GM10266 (cell line): ENCODE measurements at regions not wholly inside any gene's neighbourhood (a gene's known extent, or its start where the extent isn't known, plus 50 kb on each side); places are given as distances from the start of the nearest gene placed in this dataset.

Experiments used
- DNase-seq: peaks from one replicate; pipeline ENCODE4 v3.0.0; 2012; ENCODE audit errors: extremely low spot score
- CTCF ChIP-seq: IDR thresholded peaks from 2 replicates; pipeline ENCODE4 v1.5.1; 2012; ENCODE audit warnings: mild to moderate bottlenecking, low read depth; ENCODE audit not compliant: control insufficient read depth, insufficient read depth; ENCODE audit errors: missing control alignments

DNA sequence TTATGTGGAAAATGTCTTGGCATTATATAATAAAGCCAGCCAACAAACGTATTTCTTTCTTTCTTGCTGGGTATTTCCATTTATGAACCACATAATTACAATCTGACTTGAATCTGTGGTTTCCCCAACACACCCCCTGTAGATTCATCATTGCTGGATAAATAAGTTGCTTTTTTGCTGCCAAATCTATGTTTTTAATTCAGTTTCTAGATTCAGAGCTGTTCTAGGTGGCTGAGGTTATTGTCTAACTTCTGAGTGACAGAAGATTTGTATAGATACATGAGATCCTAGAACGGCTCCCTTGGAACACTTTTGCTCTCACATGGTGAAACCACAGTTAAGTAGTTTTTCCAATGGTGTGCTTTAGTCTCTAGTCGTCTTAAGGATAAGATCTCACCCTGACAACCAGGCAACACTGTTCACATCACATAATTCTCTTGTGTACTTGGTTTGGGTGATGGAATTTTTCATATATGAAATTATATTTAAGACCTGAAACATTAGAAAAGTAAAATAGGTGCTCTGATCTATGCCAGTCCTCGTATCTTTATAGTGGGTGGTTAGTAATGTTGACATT, 239.1 kb downstream of the KLF12 start:
- DNase-seq, result no peak
- no peak for TF ChIP-seq CTCF

DNA sequence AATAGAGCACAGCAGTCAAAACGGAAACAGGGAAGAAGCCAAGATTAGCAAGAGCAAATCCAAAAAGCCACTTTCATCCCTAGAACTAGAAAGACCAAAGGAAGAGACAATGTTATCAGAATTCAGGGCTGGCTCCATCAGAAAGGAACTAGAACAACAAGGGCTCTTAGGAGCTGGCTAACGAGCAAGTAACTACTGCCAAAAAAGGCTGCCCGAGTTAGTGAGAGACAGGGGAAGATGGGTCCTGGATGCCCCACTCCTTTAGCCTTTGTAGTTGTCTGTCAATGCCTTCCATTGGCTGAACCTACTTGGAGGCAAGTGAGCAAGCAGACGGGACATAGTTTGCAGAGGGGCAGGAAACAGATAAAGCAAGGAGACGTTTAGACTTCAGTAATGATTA, 240.4 kb downstream of the KLF12 start:
- DNase-seq, result no peak
- TF ChIP-seq CTCF, result no peak

DNA sequence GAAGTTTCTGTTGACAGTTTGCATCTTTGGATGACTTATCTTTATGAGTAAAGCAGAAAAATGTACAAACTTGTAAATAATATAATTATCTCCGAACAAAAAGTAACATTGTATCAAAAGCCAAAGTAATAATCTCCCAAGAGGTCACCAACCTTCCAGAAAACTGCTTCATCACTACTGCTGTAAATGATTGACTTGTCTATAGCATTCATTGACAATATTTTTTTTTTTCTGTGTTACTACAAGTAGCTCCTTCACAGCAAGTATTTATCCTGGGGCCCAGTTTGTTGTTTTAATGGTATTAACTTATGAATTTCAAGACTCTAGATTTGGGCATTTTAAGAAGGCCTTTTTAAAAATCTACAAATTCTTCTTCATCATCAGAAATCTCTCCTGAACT, 242.4 kb downstream of the KLF12 start:
- no peak for TF ChIP-seq CTCF
- DNase-seq, result no peak

- no peak for DNase-seq
- TF ChIP-seq CTCF, result no peak
These were observed 251.0 kb downstream of the KLF12 start for GRCh38 chr13:73883162-73883561.

GRCh38 chr13:73880365-73880764, 253.8 kb downstream of the KLF12 start:
- no peak for TF ChIP-seq CTCF
- DNase-seq, result no peak

DNA sequence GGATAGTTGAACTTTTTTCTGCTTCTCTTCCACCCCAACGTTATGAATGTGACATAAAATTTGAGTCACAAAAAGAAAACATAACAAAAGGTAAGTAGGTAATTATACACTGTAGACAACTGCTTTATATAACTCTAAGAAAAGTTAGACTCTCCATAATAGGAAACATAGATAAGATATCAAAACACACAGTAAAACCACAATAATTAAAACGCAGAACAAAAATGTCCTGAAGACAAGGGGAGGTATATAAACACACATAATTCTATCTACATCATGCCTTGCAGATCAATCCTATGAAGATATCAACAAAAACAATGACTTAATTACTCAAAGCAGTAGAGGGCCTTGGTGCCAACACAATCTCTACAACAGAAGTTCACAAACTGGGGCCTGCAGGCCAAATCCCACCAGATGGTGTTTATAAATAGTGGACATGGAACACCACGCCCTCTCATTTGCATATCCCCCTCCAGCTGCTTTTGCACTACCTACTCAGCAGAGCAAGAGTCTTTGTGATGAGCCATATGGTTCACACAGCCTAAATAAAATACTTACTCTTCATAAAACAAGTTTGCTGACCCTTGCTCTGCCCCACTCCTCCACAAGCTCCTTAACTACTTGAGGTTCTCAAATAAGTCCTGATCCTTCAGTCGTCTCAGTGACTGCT, 254.7 kb downstream of the KLF12 start:
- no peak for TF ChIP-seq CTCF
- no peak for DNase-seq

GRCh38 chr13:73877399-73877798, 256.8 kb downstream of the KLF12 start:
- no peak for TF ChIP-seq CTCF
- DNase-seq, result no peak
